PC-9 (cell line): ENCODE measurements at regions not wholly inside any gene's neighbourhood (a gene's known extent, or its start where the extent isn't known, plus 50 kb on each side); places are given as distances from the start of the nearest gene placed in this dataset.

ENCODE experiments used
- EZH2 ChIP-seq: fragments of 200-600 bp; sonication (generic); IDR thresholded peaks from 2 replicates; pipeline ENCODE4 v1.8.0; 2017; ENCODE audit warnings: antibody characterized with exemption, low read depth
- TF ChIP-seq, protein P1 (sequence below): fragments of 200-600 bp; sonication (generic); conservative IDR thresholded peaks from 2 replicates; pipeline ENCODE4 v1.6.1; 2017; ENCODE audit warnings: mixed run types, antibody characterized with exemption, mild to moderate bottlenecking, moderate library complexity

DNA sequence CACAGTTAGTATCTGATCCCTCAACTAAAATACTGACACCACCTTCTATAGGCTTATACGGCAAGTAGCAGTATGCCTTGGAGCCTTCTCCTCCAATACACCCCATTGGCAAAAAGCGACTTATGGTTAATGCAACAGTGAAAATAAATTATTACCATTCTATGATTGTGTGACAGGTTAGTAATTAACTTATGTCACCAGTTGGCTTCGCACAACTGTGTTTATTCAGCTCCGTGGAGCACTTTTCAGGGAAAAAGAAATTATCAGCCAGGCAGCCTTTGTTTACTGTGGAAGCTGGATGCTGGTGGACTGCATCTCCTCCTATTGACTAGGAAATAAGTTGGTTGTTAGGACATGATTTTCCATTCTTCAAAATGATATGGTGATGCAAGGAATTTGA, 833.8 kb upstream of the RBFOX1 start:
- TF ChIP-seq, protein P1, sequence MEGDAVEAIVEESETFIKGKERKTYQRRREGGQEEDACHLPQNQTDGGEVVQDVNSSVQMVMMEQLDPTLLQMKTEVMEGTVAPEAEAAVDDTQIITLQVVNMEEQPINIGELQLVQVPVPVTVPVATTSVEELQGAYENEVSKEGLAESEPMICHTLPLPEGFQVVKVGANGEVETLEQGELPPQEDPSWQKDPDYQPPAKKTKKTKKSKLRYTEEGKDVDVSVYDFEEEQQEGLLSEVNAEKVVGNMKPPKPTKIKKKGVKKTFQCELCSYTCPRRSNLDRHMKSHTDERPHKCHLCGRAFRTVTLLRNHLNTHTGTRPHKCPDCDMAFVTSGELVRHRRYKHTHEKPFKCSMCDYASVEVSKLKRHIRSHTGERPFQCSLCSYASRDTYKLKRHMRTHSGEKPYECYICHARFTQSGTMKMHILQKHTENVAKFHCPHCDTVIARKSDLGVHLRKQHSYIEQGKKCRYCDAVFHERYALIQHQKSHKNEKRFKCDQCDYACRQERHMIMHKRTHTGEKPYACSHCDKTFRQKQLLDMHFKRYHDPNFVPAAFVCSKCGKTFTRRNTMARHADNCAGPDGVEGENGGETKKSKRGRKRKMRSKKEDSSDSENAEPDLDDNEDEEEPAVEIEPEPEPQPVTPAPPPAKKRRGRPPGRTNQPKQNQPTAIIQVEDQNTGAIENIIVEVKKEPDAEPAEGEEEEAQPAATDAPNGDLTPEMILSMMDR: no peak
- TF ChIP-seq EZH2: no peak
